Calu3 (cell line): ENCODE measurements at regions not wholly inside any gene's neighbourhood (a gene's known extent, or its start where the extent isn't known, plus 50 kb on each side); places are given as distances from the start of the nearest gene placed in this dataset.

Experiments used
- BruUV-seq: library from RNA; stranded (reverse); fragments of 400-500 nt; replicated peaks from 2 replicates; lab custom pipeline; 2021; lab: Mats Ljungman, UMichigan
- CTCF ChIA-PET: fragments of 300-600 bp; sonication (Branson Sonifier 250); formaldehyde crosslinking; loops from one replicate; lab custom pipeline; 2022; ENCODE audit warnings: antibody characterized with exemption; lab: Charles Lee
- DNase-seq: peaks from one replicate; pipeline ENCODE4 v3.0.0; 2022
- H3K27ac Mint-ChIP-seq: one replicate; pipeline ENCODE4 v1.8.0; 2022; ENCODE audit warnings: mixed read lengths; ENCODE audit not compliant: unreplicated experiment
- H3K27me3 Mint-ChIP-seq: one replicate; pipeline ENCODE4 v1.8.0; 2022; ENCODE audit warnings: mixed read lengths; ENCODE audit not compliant: unreplicated experiment
- H3K36me3 Mint-ChIP-seq: one replicate; pipeline ENCODE4 v1.8.0; 2022; ENCODE audit warnings: mild to moderate bottlenecking, moderate library complexity, mixed read lengths; ENCODE audit not compliant: insufficient read depth, unreplicated experiment
- H3K4me1 Mint-ChIP-seq: one replicate; pipeline ENCODE4 v1.8.0; 2022; ENCODE audit warnings: mild to moderate bottlenecking, low read depth, mixed read lengths; ENCODE audit not compliant: unreplicated experiment
- H3K4me3 Mint-ChIP-seq: one replicate; pipeline ENCODE4 v1.8.0; 2022; ENCODE audit warnings: mild to moderate bottlenecking, low read depth, moderate library complexity, mixed read lengths; ENCODE audit not compliant: unreplicated experiment
- H3K9me3 Mint-ChIP-seq: one replicate; pipeline ENCODE4 v1.8.0; 2022; ENCODE audit warnings: low read depth, mixed read lengths; ENCODE audit not compliant: unreplicated experiment
- CTCF ChIP-seq: fragments of 200-600 bp; IDR thresholded peaks from one replicate; pipeline ENCODE4 v1.8.0; 2022; ENCODE audit warnings: antibody characterized with exemption; ENCODE audit not compliant: unreplicated experiment
- intact Hi-C: fragments of 100-400 bp; cut with micrococcal nuclease; formaldehyde crosslinking; loops from one replicate; pipeline ENCODE4 v1.10.0; 2022; ENCODE audit not compliant: unreplicated experiment

- intact Hi-C loops: no loop called here
- H3K4me3 Mint-ChIP-seq: no peak overlapping the region
- no peak for TF ChIP-seq CTCF
- DNase-seq: no peak
- peaks cover 18% of the 10 kb centered on the region for H3K4me1 Mint-ChIP-seq
- CTCF ChIA-PET: no interaction called here
- no peaks in the 10 kb centered on the region for H3K36me3 Mint-ChIP-seq
- no peaks in the 10 kb centered on the region for H3K27me3 Mint-ChIP-seq
- peaks cover 4% of the 10 kb centered on the region for H3K9me3 Mint-ChIP-seq
- H3K27ac Mint-ChIP-seq: peak overlapping the region; percentile 10
- no TSS peak for BruUV-seq
Measured at GRCh38 chr2:211204456-211204855, 648.1 kb downstream of the CPS1 start.

GRCh38 chr2:211204902-211205301 lies 648.5 kb downstream of the CPS1 start:
- Mint-ChIP-seq H3K27ac (peak overlapping the region; percentile 10), H3K4me3 (no peak overlapping the region), H3K36me3 (no peaks in the 10 kb centered on the region), H3K4me1 (peaks cover 18% of the 10 kb centered on the region), H3K9me3 (peaks cover 4% of the 10 kb centered on the region), H3K27me3 (no peaks in the 10 kb centered on the region)
- CTCF ChIA-PET: no interaction called here
- no peak for TF ChIP-seq CTCF
- no TSS peak for BruUV-seq
- intact Hi-C loops: no loop called here
- no peak for DNase-seq

- no peak for DNase-seq
- Mint-ChIP-seq H3K9me3 (peaks cover 4% of the 10 kb centered on the region), H3K4me1 (peaks cover 18% of the 10 kb centered on the region), H3K4me3 (no peak overlapping the region), H3K27me3 (no peaks in the 10 kb centered on the region), H3K27ac (no peak overlapping the region), H3K36me3 (no peaks in the 10 kb centered on the region)
- no TSS peak for BruUV-seq
- TF ChIP-seq CTCF: no peak
- CTCF ChIA-PET: no interaction called here
- intact Hi-C loops: no loop called here
Measured at GRCh38 chr2:211205358-211205757, 649.0 kb downstream of the CPS1 start.

GRCh38 chr2:211205836-211206235 lies 649.4 kb downstream of the CPS1 start:
- TF ChIP-seq CTCF: no peak
- Mint-ChIP-seq H3K9me3 (peaks cover 4% of the 10 kb centered on the region), H3K27ac (no peak overlapping the region), H3K4me3 (no peak overlapping the region), H3K27me3 (no peaks in the 10 kb centered on the region), H3K36me3 (no peaks in the 10 kb centered on the region), H3K4me1 (peaks cover 18% of the 10 kb centered on the region)
- intact Hi-C loops: no loop called here
- CTCF ChIA-PET: no interaction called here
- BruUV-seq: no TSS peak
- DNase-seq: no peak
